Smooth muscle cell of the brain vasculature (primary cell): ENCODE measurements at regions not wholly inside any gene's neighbourhood (a gene's known extent, or its start where the extent isn't known, plus 50 kb on each side); places are given as distances from the start of the nearest gene placed in this dataset.

Experiments
- DNase-seq: peaks from one replicate; pipeline ENCODE4 v3.0.0-alpha.2; 2012; ENCODE audit warnings: low read depth, low spot score

GRCh38 chr18:78672862-78673446 lies 306.7 kb upstream of the SALL3 start:
- DNase-seq = no peak

- DNase-seq = no peak
These were observed 305.9 kb upstream of the SALL3 start for GRCh38 chr18:78673516-78674321.

- DNase-seq = no peak
These were observed 304.4 kb upstream of the SALL3 start for GRCh38 chr18:78675231-78675630.

- no peak for DNase-seq
These were observed 302.8 kb upstream of the SALL3 start for GRCh38 chr18:78676622-78677482.

DNA sequence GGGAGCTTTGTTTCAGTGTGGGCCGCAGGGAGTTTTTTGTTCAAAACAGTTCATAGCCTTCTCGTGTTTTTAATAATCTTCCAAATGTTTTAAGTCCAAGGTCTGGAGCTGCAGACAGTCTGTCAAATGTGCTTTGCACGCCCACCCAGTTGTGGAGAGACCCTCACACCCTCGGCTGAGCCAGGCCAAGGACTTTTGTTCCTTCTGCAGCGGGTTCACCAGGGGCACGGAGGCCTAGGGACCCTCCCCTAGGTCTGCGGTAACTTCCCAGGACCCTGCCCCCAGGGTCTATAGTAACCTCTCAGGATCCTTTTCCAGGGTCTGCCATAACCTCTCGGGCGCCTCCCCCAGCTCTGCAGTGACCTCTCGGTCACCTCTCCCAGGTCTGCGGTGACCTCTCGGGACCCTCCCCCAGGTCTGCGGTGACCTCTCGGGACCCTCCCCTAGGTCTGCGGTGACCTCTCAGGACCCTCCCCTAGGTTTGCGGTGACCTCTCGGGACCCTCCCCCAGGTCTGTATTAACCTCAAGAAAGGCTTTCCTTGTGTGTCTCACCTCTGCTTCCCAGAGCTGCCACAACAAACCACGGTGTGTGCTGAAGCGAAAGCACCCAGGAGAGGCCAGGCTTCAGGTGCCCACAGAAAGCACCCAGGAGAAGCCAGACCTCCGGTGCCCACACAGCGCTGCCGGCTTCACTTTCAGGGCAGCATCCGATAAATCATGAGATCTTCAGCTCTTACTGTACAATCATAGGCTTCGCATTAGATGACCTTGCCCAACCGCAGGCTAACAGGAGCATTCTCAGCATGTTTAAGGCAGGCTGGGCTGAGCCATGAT lies 301.9 kb upstream of the SALL3 start:
- no peak for DNase-seq

GRCh38 chr18:78678318-78678695 lies 301.3 kb upstream of the SALL3 start:
- DNase-seq = no peak

- DNase-seq = no peak
These were observed 300.6 kb upstream of the SALL3 start for GRCh38 chr18:78679031-78679430.

DNA sequence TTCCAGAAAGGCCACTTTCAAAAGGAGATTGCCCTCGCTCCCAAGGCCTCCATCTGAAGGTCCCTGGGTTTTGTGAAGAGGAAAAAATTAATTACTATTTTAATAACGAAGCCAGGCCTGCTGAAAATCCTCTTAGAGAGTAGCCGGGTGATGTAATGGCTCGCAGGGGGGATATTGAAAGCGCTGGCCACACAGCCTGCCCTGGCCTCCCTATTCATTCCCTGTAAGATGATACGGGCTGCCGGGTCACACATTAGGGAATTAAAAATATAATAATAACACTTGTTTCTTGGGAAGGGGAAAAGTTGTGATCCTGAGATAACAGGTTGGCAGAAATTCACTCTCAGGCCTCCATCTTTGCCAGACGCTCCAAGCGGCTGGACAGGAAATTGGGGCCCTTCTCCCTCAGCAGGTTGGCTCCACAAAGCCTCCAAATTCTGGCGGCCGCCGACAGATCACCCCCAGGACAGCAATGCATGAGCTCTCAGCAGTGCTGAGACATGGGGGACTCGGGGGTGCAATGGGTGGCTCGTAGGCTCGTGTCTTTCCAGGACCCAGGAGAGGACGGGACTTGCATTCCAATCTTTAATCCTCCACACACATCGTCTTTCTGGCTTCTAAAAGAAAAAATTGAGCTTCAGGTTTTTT lies 299.9 kb upstream of the SALL3 start:
- no peak for DNase-seq

DNA sequence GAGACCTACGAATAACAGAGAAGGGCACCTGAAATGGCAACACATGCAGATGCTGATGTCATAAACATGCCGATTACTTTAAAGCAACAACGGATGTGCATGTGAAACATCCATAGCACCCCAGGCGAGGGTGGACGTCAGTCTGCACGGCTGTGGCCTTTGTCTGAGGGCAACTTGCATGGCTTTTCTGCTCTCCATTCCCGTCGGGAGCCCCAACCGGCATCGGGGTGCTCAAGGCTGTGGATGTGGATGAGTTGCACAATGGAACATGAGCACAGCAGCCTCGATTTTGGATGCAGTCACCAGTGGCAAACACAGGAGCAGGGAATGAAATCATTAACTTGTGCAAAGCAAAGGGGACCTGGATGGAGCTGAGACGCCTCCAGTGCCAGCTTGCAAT lies 298.2 kb upstream of the SALL3 start:
- DNase-seq = no peak

DNA sequence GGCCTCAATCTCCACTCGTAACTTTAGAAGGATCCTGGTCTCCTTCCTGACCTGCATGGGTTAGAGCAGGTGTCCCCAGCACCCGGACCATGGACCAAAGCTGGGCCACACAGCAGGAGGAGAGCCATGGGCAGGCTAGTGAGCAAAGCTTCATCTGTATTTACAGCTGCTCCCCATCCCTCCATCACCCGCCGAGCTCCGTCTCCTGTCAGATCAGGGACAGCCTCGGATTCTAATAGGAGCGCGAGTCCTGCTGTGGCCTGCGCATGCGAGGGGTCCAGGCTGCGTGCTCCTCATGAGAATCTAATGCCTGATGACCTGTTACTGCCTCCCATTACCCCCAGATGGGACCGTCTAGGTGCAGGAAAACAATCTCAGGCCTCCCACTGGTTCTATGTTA lies 297.7 kb upstream of the SALL3 start:
- DNase-seq = no peak

DNA sequence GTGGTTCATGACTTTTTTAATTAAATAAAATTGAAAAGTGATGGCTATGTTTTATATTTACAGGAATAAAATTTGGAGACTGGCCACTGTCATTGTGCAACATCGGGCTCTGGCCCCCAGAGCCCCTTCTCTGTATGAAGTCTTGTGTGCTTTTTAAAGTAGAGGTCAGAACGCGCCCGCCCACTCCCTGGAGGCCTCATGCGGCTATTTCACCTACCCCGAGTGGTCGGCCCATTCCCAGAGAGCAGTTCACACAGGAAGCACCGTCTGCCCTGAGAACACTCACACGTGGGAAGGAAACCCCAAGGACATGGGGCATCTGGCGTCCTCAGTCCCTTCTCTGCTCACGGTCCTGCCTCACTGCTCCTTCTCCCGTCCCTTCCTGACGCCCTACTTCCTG lies 296.9 kb upstream of the SALL3 start:
- no peak for DNase-seq

DNA sequence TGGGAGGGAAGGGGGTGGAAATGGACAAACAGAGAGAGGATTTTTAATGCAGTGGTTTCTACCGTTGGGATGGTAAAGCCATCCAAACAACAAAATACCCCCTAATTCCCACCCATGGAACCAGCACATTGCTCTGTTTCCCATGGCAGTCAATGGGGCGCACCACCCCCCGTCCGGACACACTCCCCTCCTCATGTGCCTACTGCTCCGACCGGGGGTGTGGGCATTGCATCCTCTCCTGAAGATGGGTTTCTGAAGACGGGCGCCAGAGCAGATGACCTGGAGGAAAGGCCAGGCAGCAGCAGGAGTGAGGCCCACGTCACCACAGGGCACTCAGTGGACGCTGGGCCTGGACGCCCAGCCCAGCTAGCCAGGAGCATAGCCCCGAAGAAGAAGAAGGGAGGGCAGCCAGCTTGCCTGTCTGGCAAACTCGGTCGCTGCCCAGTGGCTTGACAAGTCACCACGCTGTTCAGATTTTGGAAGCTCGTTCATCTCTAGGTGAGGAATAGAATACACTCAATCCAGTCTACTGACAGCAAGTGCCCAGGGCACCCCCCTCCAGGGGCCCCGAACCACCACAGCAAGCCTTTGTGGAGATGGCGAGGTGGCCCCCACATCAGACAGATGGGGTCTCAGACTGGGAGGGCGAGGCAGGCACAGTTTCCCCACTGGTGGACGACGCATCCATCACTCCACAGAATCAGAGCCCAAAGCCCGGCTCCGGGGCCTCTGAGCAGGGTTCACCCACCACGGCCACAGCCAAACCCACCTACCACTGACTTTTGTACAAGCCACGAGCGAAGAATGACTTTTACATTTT lies 296.2 kb upstream of the SALL3 start:
- DNase-seq = no peak

- DNase-seq = no peak
These were observed 294.2 kb upstream of the SALL3 start for GRCh38 chr18:78685250-78685979.

- no peak for DNase-seq
These were observed 293.6 kb upstream of the SALL3 start for GRCh38 chr18:78685980-78686530.

- DNase-seq = no peak
These were observed 292.5 kb upstream of the SALL3 start for GRCh38 chr18:78686976-78687685.

DNA sequence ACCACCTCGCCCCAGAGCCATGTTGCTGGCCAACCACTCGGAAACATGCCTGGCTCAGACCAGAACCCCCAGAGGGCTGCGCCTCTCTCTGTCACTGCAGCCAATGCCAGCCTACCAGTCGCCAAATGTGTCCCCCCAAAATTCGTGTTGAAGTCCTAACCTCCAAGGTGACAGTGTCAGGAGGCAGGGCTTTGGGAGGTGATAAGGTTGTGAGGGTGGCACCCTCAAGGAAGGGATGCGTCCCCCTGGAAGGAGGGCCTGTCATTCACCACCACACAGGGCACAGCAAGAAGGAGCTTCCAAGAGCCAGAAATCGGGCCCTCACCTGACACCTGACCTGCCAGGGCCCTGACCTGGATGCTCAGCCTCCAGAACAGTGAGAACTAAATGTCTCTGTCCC lies 291.9 kb upstream of the SALL3 start:
- DNase-seq = no peak

GRCh38 chr18:78688249-78688648 lies 291.4 kb upstream of the SALL3 start:
- no peak for DNase-seq

GRCh38 chr18:78688916-78689315 lies 290.7 kb upstream of the SALL3 start:
- DNase-seq = no peak

GRCh38 chr18:78689606-78690005 lies 290.0 kb upstream of the SALL3 start:
- DNase-seq = no peak
